ENCODE measurements at regions not wholly inside any gene's neighbourhood (a gene's known extent, or its start where the extent isn't known, plus 50 kb on each side); places are given as distances from the start of the nearest gene placed in this dataset.

GRCh38 chr10:104515678-104516199 lies 125.4 kb upstream of the SORCS3 start:
- TF ChIP-seq CTCF (conservative IDR thresholded peaks at IDR 0.05; ENCODE audit: low read depth, low read length): no peak
- no peak for TF ChIP-seq EZH2 (IDR thresholded peaks at IDR 0.05; ENCODE audit: low read length, unreplicated experiment)
